ENCODE measurements at regions not wholly inside any gene's neighbourhood (a gene's known extent, or its start where the extent isn't known, plus 50 kb on each side); places are given as distances from the start of the nearest gene placed in this dataset.
"Not testable (repeated sequence)": the region's sequence is repeated elsewhere in the genome, so short reads cannot be mapped to it uniquely, and the experiment has no call there.

DNA sequence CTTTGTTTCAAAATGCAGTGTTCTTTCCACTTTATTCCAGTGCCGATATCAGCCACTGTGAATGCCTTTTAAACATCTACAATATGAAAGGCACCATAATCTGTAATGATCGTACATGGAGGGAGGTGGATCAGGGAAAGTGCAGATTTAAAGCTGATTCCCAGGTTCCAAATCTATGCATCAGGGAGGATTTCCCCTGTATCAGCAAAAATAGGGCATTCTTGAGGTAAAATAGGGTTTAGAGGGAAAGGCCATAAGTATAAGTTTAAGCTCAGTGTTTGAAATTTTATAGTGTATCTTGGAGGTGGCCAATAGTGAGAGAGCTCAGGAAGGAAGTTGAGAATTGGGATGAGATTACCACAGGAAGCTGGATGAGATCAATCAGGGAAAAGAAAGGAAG, 289.7 kb upstream of the ID4 start:
- H3K27ac Mint-ChIP-seq, result no peak overlapping the region
- H3K36me3 Mint-ChIP-seq, result no peaks in the 10 kb centered on the region
- no peak overlapping the region for H3K4me3 Mint-ChIP-seq
- no peaks in the 10 kb centered on the region for H3K4me1 Mint-ChIP-seq
- peaks cover 1% of the 10 kb centered on the region for H3K9me3 Mint-ChIP-seq
- no peaks in the 10 kb centered on the region for H3K27me3 Mint-ChIP-seq
- DNase-seq, result no peak

DNA sequence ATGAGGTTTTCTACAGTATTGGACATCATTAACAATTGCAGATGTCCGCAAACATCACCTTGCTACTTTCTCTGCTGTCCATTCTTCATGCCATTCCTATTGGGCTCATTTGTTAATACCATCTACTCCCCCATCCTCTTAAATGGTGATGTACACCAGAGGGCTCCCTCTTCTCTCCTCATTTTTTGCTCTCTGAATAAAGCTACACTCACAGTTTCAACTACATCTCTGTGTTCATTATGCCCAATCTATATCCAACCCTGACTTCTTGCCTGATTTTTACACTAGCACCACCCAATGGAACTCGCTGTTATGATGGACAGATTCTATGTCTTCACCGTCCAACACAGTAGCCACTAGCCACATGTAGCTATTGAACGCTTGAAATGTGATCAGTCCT, 288.1 kb upstream of the ID4 start:
- H3K4me3 Mint-ChIP-seq, result no peak overlapping the region
- no peaks in the 10 kb centered on the region for H3K4me1 Mint-ChIP-seq
- no peaks in the 10 kb centered on the region for H3K27me3 Mint-ChIP-seq
- no peak for DNase-seq
- H3K36me3 Mint-ChIP-seq, result no peaks in the 10 kb centered on the region
- no peak overlapping the region for H3K27ac Mint-ChIP-seq
- peaks cover 1% of the 10 kb centered on the region for H3K9me3 Mint-ChIP-seq

GRCh38 chr6:19550380-19550779, 286.8 kb upstream of the ID4 start:
- no peaks in the 10 kb centered on the region for H3K27me3 Mint-ChIP-seq
- H3K4me3 Mint-ChIP-seq, result no peak overlapping the region
- H3K36me3 Mint-ChIP-seq, result no peaks in the 10 kb centered on the region
- peaks cover 1% of the 10 kb centered on the region for H3K9me3 Mint-ChIP-seq
- no peaks in the 10 kb centered on the region for H3K4me1 Mint-ChIP-seq
- DNase-seq, result no peak
- no peak overlapping the region for H3K27ac Mint-ChIP-seq

DNA sequence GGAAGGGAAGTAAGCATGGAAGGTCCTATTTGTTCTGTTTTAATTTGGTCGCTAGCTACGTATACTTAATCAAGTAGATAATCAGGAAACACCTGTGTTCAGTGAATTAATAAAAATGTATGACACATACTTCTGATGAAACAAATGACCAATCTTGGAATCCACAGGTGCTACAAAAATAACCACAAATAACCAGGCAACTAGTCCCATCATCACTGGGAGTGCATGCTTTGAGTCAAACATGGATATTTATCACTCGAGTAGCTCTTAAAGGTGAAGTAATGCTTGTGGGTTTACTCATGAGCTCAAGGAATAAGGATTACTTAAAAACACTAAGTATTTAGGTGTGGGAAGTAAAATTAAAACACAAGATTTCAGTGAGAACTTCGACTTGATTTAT, 285.6 kb upstream of the ID4 start:
- H3K4me3 Mint-ChIP-seq, result no peak overlapping the region
- no peaks in the 10 kb centered on the region for H3K27me3 Mint-ChIP-seq
- H3K4me1 Mint-ChIP-seq, result no peaks in the 10 kb centered on the region
- no peaks in the 10 kb centered on the region for H3K36me3 Mint-ChIP-seq
- no peak for DNase-seq
- peaks cover 3% of the 10 kb centered on the region for H3K9me3 Mint-ChIP-seq
- no peak overlapping the region for H3K27ac Mint-ChIP-seq

DNA sequence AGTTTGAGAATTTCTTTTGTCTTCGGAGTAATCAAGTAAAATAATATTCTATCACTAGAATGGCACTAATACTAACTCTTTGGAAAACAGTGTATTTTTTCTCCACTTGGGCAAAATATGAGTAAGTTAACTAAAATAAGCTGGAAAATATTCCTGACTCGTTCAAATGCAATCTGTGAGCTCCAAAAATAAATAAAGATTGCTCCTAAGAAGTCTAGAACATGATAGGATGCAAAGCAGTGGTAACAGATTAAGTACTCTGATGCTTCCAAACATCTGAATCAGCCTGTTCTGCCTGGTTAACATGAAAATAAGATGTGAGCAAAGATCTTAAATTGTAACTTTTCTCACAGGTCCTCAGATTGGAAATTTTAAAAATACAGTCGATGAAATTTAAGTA, 285.1 kb upstream of the ID4 start:
- H3K27ac Mint-ChIP-seq, result no peak overlapping the region
- DNase-seq, result no peak
- no peaks in the 10 kb centered on the region for H3K4me1 Mint-ChIP-seq
- no peak overlapping the region for H3K4me3 Mint-ChIP-seq
- H3K9me3 Mint-ChIP-seq, result peaks cover 3% of the 10 kb centered on the region
- no peaks in the 10 kb centered on the region for H3K36me3 Mint-ChIP-seq
- no peaks in the 10 kb centered on the region for H3K27me3 Mint-ChIP-seq

DNA sequence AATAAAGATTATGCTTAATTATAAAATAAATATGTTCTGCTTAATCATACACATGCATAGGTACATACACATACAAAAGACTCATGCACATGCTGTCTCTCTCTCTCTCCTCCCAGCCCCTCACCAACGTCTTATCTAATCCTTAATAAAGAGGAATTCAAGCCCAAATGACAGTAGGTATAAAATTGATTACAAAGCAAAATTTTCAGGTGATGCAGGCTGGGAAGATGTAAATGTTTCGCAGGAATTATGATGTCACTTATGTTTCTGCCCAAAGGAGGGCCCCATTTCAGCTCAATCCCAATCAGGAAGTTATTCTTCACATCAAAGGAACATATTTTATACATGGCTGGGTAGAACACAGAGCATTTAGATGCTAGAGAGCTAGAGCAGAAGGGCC, 284.6 kb upstream of the ID4 start:
- Mint-ChIP-seq H3K27me3 (no peaks in the 10 kb centered on the region), H3K27ac (no peak overlapping the region)

GRCh38 chr6:19554356-19555225, 282.6 kb upstream of the ID4 start:
- H3K27me3 Mint-ChIP-seq, result no peaks in the 10 kb centered on the region
- H3K36me3 Mint-ChIP-seq, result no peaks in the 10 kb centered on the region
- DNase-seq, result no peak
- peaks cover 3% of the 10 kb centered on the region for H3K9me3 Mint-ChIP-seq
- H3K4me1 Mint-ChIP-seq, result no peaks in the 10 kb centered on the region
- H3K27ac Mint-ChIP-seq, result no peak overlapping the region
- no peak overlapping the region for H3K4me3 Mint-ChIP-seq

More for the DNA sequence above, 284.6 kb upstream of the ID4 start:
- Mint-ChIP-seq H3K4me3 (no peak overlapping the region), H3K4me1 (no peaks in the 10 kb centered on the region), H3K36me3 (no peaks in the 10 kb centered on the region), H3K9me3 (peaks cover 3% of the 10 kb centered on the region)
- no peak for DNase-seq

- Mint-ChIP-seq H3K36me3 (no peaks in the 10 kb centered on the region), H3K27me3 (no peaks in the 10 kb centered on the region), H3K9me3 (peaks cover 4% of the 10 kb centered on the region), H3K4me1 (no peaks in the 10 kb centered on the region), H3K27ac (no peak overlapping the region), H3K4me3 (no peak overlapping the region)
- no peak for DNase-seq
Observed at GRCh38 chr6:19557191-19557590, 280.0 kb upstream of the ID4 start.

DNA sequence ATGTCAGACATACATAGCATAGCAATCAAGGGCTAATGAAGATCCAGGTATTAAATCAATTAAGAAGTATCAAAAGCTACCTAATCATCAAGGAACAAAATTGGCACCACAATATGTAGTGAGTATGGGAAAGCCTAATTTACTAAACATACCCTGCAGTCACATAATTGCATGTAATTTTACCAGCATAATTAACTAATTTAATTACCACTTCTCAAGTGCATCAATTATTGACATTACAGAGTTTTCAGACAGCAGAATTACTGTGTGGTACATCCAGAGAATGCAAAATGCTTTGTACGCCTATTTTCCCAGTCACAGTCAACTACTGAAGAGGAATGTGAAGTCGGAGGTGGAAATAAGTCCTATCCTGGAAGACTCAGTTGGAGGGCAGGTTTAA, 279.0 kb upstream of the ID4 start:
- H3K4me1 Mint-ChIP-seq, result no peaks in the 10 kb centered on the region
- H3K36me3 Mint-ChIP-seq, result no peaks in the 10 kb centered on the region
- no peak for DNase-seq
- H3K27ac Mint-ChIP-seq, result no peak overlapping the region
- no peak overlapping the region for H3K4me3 Mint-ChIP-seq
- H3K27me3 Mint-ChIP-seq, result no peaks in the 10 kb centered on the region
- H3K9me3 Mint-ChIP-seq, result peaks cover 3% of the 10 kb centered on the region

GRCh38 chr6:19558934-19559333, 278.2 kb upstream of the ID4 start:
- Mint-ChIP-seq H3K4me1 (no peaks in the 10 kb centered on the region), H3K36me3 (no peaks in the 10 kb centered on the region), H3K9me3 (peaks cover 3% of the 10 kb centered on the region), H3K27me3 (no peaks in the 10 kb centered on the region), H3K27ac (no peak overlapping the region), H3K4me3 (no peak overlapping the region)
- no peak for DNase-seq

- DNase-seq, result no peak
- H3K27me3 Mint-ChIP-seq, result no peaks in the 10 kb centered on the region
- no peaks in the 10 kb centered on the region for H3K36me3 Mint-ChIP-seq
- H3K4me1 Mint-ChIP-seq, result no peaks in the 10 kb centered on the region
- peaks cover 2% of the 10 kb centered on the region for H3K9me3 Mint-ChIP-seq
- H3K4me3 Mint-ChIP-seq, result no peak overlapping the region
- no peak overlapping the region for H3K27ac Mint-ChIP-seq
Observed at GRCh38 chr6:19562468-19562867, 274.7 kb upstream of the ID4 start.

DNA sequence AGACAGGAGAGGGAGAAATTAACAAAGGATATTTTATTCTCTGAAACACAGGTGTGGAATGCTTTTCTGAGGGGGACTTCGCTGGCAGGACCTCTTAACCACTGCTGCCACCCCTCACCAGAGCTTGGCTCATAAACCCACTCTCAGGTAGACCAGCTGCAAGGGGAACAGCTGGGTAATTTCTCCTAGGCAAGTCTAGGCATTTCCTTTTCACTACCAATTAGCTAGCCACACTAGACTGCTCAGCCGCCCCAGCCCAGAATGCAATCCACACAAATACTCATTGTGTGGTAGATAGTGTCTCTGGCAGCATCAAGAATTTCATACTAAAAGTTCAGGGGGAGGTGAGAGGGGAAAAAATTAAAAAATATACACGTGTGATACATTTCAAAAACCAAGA, 267.6 kb upstream of the ID4 start:
- DNase-seq, result no peak
- Mint-ChIP-seq H3K4me1 (no peaks in the 10 kb centered on the region), H3K27me3 (no peaks in the 10 kb centered on the region), H3K27ac (no peak overlapping the region), H3K36me3 (no peaks in the 10 kb centered on the region), H3K9me3 (peaks cover 1% of the 10 kb centered on the region), H3K4me3 (no peak overlapping the region)

GRCh38 chr6:19571176-19571575, 266.0 kb upstream of the ID4 start:
- no peak for DNase-seq
- no peak overlapping the region for H3K4me3 Mint-ChIP-seq
- no peak overlapping the region for H3K27ac Mint-ChIP-seq
- H3K4me1 Mint-ChIP-seq, result no peaks in the 10 kb centered on the region
- no peaks in the 10 kb centered on the region for H3K27me3 Mint-ChIP-seq
- peaks cover 3% of the 10 kb centered on the region for H3K9me3 Mint-ChIP-seq
- no peaks in the 10 kb centered on the region for H3K36me3 Mint-ChIP-seq

- H3K4me3 Mint-ChIP-seq, result no peak overlapping the region
- no peaks in the 10 kb centered on the region for H3K4me1 Mint-ChIP-seq
- DNase-seq, result no peak
- no peak overlapping the region for H3K27ac Mint-ChIP-seq
- peaks cover 8% of the 10 kb centered on the region for H3K9me3 Mint-ChIP-seq
- H3K36me3 Mint-ChIP-seq, result no peaks in the 10 kb centered on the region
- no peaks in the 10 kb centered on the region for H3K27me3 Mint-ChIP-seq
Observed at GRCh38 chr6:19578481-19578880, 258.7 kb upstream of the ID4 start.

- not testable (repeated sequence) for H3K4me3 Mint-ChIP-seq, DNase-seq, H3K27ac Mint-ChIP-seq, H3K36me3 Mint-ChIP-seq, H3K27me3 Mint-ChIP-seq, H3K4me1 Mint-ChIP-seq
- H3K9me3 Mint-ChIP-seq, result peaks cover 12% of the 10 kb centered on the region
Observed at GRCh38 chr6:19584207-19584606, 253.0 kb upstream of the ID4 start.

DNA sequence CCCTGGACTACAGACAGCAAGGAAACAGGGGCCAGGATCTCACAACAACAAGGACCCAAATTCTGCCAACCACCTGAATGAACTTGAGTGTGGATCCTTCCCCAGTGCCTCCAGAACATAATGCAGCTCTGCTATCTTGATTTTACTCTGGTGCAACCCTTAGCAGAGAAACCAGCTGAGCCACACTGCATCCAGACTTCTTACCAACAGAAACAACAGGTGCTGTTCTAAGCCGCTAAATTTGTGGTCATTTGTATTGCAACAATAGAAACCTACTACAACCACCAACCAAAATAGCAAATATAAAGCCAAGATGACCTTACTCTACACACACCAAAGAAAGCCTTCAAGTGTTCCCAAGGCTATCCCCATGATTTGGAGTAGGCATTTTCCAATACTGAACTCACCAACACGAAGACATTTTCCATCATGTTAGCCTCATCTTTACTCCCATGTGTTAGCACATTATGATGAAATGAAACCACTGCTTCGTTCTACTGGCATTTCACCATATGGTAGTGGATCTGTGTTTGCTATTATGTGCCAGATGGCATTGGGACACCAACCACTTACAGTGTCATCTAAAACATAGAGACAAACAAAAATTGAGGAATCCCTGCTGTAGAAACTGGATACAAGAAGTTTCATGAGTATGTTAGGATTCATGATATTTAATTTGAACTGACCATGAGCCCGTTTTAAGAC, 249.8 kb upstream of the ID4 start:
- H3K36me3 Mint-ChIP-seq, result no peaks in the 10 kb centered on the region
- H3K9me3 Mint-ChIP-seq, result peaks cover 9% of the 10 kb centered on the region
- H3K4me1 Mint-ChIP-seq, result no peaks in the 10 kb centered on the region
- no peak for DNase-seq
- H3K27me3 Mint-ChIP-seq, result no peaks in the 10 kb centered on the region
- no peak overlapping the region for H3K27ac Mint-ChIP-seq
- H3K4me3 Mint-ChIP-seq, result no peak overlapping the region
